Astrocyte (in vitro differentiated cells and primary cell): ENCODE measurements at regions not wholly inside any gene's neighbourhood (a gene's known extent, or its start where the extent isn't known, plus 50 kb on each side); places are given as distances from the start of the nearest gene placed in this dataset.

Source experiments
- CTCF ChIP-seq: IDR thresholded peaks from 2 replicates; pipeline ENCODE4 v1.5.1; 2011; ENCODE audit warnings: low read depth, mild to moderate bottlenecking, inconsistent platforms, low read length, moderate library complexity; ENCODE audit not compliant: insufficient read depth
- EZH2 ChIP-seq: IDR thresholded peaks from 2 replicates; pipeline ENCODE4 v1.6.1; 2012; ENCODE audit warnings: mild to moderate bottlenecking, low read length, inconsistent platforms; ENCODE audit not compliant: insufficient read depth

- TF ChIP-seq CTCF (no peak), EZH2 (no peak)
These were observed 215.1 kb upstream of the KIF2A start for GRCh38 chr5:62090953-62091352.
